GM19372 (cell line): ENCODE measurements at regions not wholly inside any gene's neighbourhood (a gene's known extent, or its start where the extent isn't known, plus 50 kb on each side); places are given as distances from the start of the nearest gene placed in this dataset.
"Not testable (repeated sequence)": the region's sequence is repeated elsewhere in the genome, so short reads cannot be mapped to it uniquely, and the experiment has no call there.

Experiments used
- ATAC-seq: cut with Tn5 transposase; IDR thresholded peaks from one replicate; pipeline ENCODE4 v1.9.1; 2021; ENCODE audit warnings: mild to moderate bottlenecking, low read depth, moderate library complexity; ENCODE audit not compliant: unreplicated experiment

GRCh38 chr9:40909821-40910220 lies 218.7 kb downstream of the FOXD4L6 start:
- no peak for ATAC-seq

GRCh38 chr9:40909111-40909510 lies 219.4 kb downstream of the FOXD4L6 start:
- not testable (repeated sequence) for ATAC-seq

- no peak for ATAC-seq
These were observed 220.5 kb downstream of the FOXD4L6 start for GRCh38 chr9:40907657-40908624.

- not testable (repeated sequence) for ATAC-seq
These were observed 221.6 kb downstream of the FOXD4L6 start for GRCh38 chr9:40906879-40907278.

GRCh38 chr9:40892315-40892714 lies 236.2 kb downstream of the FOXD4L6 start:
- not testable (repeated sequence) for ATAC-seq

- ATAC-seq, result not testable (repeated sequence)
These were observed 242.6 kb downstream of the FOXD4L6 start for GRCh38 chr9:40885858-40886257.

GRCh38 chr9:40884902-40885490 lies 243.5 kb downstream of the FOXD4L6 start:
- not testable (repeated sequence) for ATAC-seq

- no peak for ATAC-seq
These were observed 244.2 kb downstream of the FOXD4L6 start for GRCh38 chr9:40884072-40884901.

GRCh38 chr9:40883423-40884071 lies 244.9 kb downstream of the FOXD4L6 start:
- ATAC-seq, result not testable (repeated sequence)

GRCh38 chr9:40873753-40874295 lies 254.7 kb downstream of the FOXD4L6 start:
- ATAC-seq, result not testable (repeated sequence)

- not testable (repeated sequence) for ATAC-seq
These were observed 260.0 kb downstream of the FOXD4L6 start for GRCh38 chr9:40868437-40868836.
